ENCODE measurements at regions not wholly inside any gene's neighbourhood (a gene's known extent, or its start where the extent isn't known, plus 50 kb on each side); places are given as distances from the start of the nearest gene placed in this dataset.

GRCh38 chr15:48063411-48063985 lies 57.3 kb upstream of the SLC24A5 start:
- no peak for DNase-seq
- no peaks in the 10 kb centered on the region for H3K27me3 ChIP-seq (ENCODE audit: low read depth)
- H3K36me3 ChIP-seq = no peaks in the 10 kb centered on the region
- no peak overlapping the region for H3K27ac ChIP-seq (replicated peaks)
- H3K4me3 ChIP-seq = no peak overlapping the region
- intact Hi-C loops (cut with micrococcal nuclease) = no loop called here
- H3K9me3 ChIP-seq (replicated peaks) = no peaks in the 10 kb centered on the region
- no peak for TF ChIP-seq CTCF (IDR thresholded peaks at IDR 0.05; ENCODE audit: borderline replicate concordance)
- H3K4me1 ChIP-seq = no peaks in the 10 kb centered on the region

GRCh38 chr15:48064421-48064820 lies 56.4 kb upstream of the SLC24A5 start:
- Histone ChIP-seq H3K4me1 (no peaks in the 10 kb centered on the region), H3K4me3 (no peak overlapping the region), H3K36me3 (no peaks in the 10 kb centered on the region), H3K27ac (replicated peaks) (no peak overlapping the region), H3K27me3 (ENCODE audit: low read depth) (no peaks in the 10 kb centered on the region), H3K9me3 (replicated peaks) (no peaks in the 10 kb centered on the region)
- DNase-seq = no peak
- intact Hi-C loops (cut with micrococcal nuclease) = no loop called here
- TF ChIP-seq CTCF (IDR thresholded peaks at IDR 0.05; ENCODE audit: borderline replicate concordance) = no peak

- TF ChIP-seq CTCF (IDR thresholded peaks at IDR 0.05; ENCODE audit: borderline replicate concordance) = no peak
- intact Hi-C loops (cut with micrococcal nuclease) = no loop called here
- H3K36me3 ChIP-seq = no peaks in the 10 kb centered on the region
- no peak overlapping the region for H3K4me3 ChIP-seq
- no peaks in the 10 kb centered on the region for H3K4me1 ChIP-seq
- no peaks in the 10 kb centered on the region for H3K9me3 ChIP-seq (replicated peaks)
- H3K27ac ChIP-seq (replicated peaks) = no peak overlapping the region
- H3K27me3 ChIP-seq (ENCODE audit: low read depth) = no peaks in the 10 kb centered on the region
- no peak for DNase-seq
Measured at GRCh38 chr15:48066456-48066855, 54.3 kb upstream of the SLC24A5 start.

All from left ventricle myocardium inferior (tissue), 1 donor.